GM23248 (cell line): ENCODE measurements at regions not wholly inside any gene's neighbourhood (a gene's known extent, or its start where the extent isn't known, plus 50 kb on each side); places are given as distances from the start of the nearest gene placed in this dataset.

ENCODE experiments used
- DNase-seq: peaks from one replicate; pipeline ENCODE4 v3.0.0-alpha.2; 2015
- H2AFZ ChIP-seq: fragments of 200-600 bp; sonication (generic); 2 replicates; pipeline ENCODE4 v1.6.1; 2016; ENCODE audit warnings: antibody characterized with exemption
- H3F3A ChIP-seq: fragments of 200-600 bp; sonication (generic); 2 replicates; pipeline ENCODE4 v1.6.1; 2016; ENCODE audit warnings: mild to moderate bottlenecking, antibody characterized with exemption, mixed run types; ENCODE audit not compliant: insufficient read depth
- H3K27ac ChIP-seq: fragments of 200-600 bp; sonication (generic); 2 replicates; pipeline ENCODE4 v1.5.1; 2016; ENCODE audit warnings: mild to moderate bottlenecking
- H3K27me3 ChIP-seq: fragments of 200-600 bp; sonication (generic); replicated peaks from 2 replicates; pipeline ENCODE4 v1.6.1; 2016; ENCODE audit warnings: mild to moderate bottlenecking; ENCODE audit not compliant: insufficient read depth
- H3K36me3 ChIP-seq: fragments of 200-600 bp; sonication (generic); 2 replicates; pipeline ENCODE4 v1.6.1; 2016; ENCODE audit warnings: low read depth, mild to moderate bottlenecking
- H3K4me1 ChIP-seq: fragments of 200-600 bp; sonication (generic); 2 replicates; pipeline ENCODE4 v1.6.1; 2016; ENCODE audit warnings: mild to moderate bottlenecking; ENCODE audit not compliant: insufficient read depth
- H3K4me2 ChIP-seq: fragments of 200-600 bp; sonication (generic); one replicate; pipeline ENCODE4 v1.6.1; 2016; ENCODE audit warnings: mild to moderate bottlenecking; ENCODE audit not compliant: unreplicated experiment
- H3K4me3 ChIP-seq: fragments of 200-600 bp; sonication (generic); 2 replicates; pipeline ENCODE4 v1.5.1; 2016; ENCODE audit warnings: mild to moderate bottlenecking
- H3K79me2 ChIP-seq: fragments of 200-600 bp; sonication (generic); 2 replicates; pipeline ENCODE4 v1.6.1; 2016; ENCODE audit warnings: mild to moderate bottlenecking; ENCODE audit not compliant: insufficient read depth
- H3K9ac ChIP-seq: fragments of 200-600 bp; sonication (generic); 2 replicates; pipeline ENCODE4 v1.6.1; 2016; ENCODE audit warnings: mild to moderate bottlenecking
- H3K9me2 ChIP-seq: fragments of 200-600 bp; sonication (generic); 2 replicates; pipeline ENCODE4 v1.6.1; 2016; ENCODE audit warnings: mixed run types, mild to moderate bottlenecking, moderate library complexity; ENCODE audit not compliant: insufficient read depth
- H3K9me3 ChIP-seq: fragments of 200-600 bp; sonication (generic); one replicate; pipeline ENCODE4 v1.6.1; 2017; ENCODE audit warnings: low read depth
- H4K20me1 ChIP-seq: fragments of 200-600 bp; sonication (generic); 2 replicates; pipeline ENCODE4 v1.6.0; 2016; ENCODE audit not compliant: insufficient read depth
- EZH2 ChIP-seq: fragments of 200-600 bp; sonication (generic); IDR thresholded peaks from 2 replicates; pipeline ENCODE4 v1.6.1; 2018; ENCODE audit warnings: antibody characterized with exemption, mild to moderate bottlenecking; ENCODE audit not compliant: insufficient read depth, poor library complexity, severe bottlenecking
- EZH2phosphoT487 ChIP-seq: fragments of 200-600 bp; sonication (generic); IDR thresholded peaks from 2 replicates; pipeline ENCODE4 v1.6.1; 2018; ENCODE audit warnings: antibody characterized with exemption, moderate library complexity, mild to moderate bottlenecking, low read depth; ENCODE audit not compliant: insufficient read depth
- WGBS, 2 experiments: methylation state at CpG; one replicate each; pipeline ENCODE4 v1.1.6; 2015 to 2017; ENCODE audit warnings: low lambda C conversion rate in 2 of 2, low coverage in 1 of 2; ENCODE audit errors: missing lambda C conversion rate in 2 of 2; 5-methylcytosine and 5-hydroxymethylcytosine counted together
- in situ Hi-C: fragments of 300-500 bp; cut with MboI; formaldehyde crosslinking; loops from 2 replicates; pipeline ENCODE4 v1.15.0; 2020

- Histone ChIP-seq H3K27me3 (no peaks in the 10 kb centered on the region), H3K79me2 (no peaks in the 10 kb centered on the region), H3F3A (no peaks in the 10 kb centered on the region), H3K9ac (no peak overlapping the region), H2AFZ (no peak overlapping the region), H3K4me1 (no peaks in the 10 kb centered on the region), H3K9me3 (no peaks in the 10 kb centered on the region), H3K36me3 (no peaks in the 10 kb centered on the region), H3K9me2 (no peaks in the 10 kb centered on the region), H3K4me2 (no peak overlapping the region), H4K20me1 (no peaks in the 10 kb centered on the region), H3K27ac (no peak overlapping the region), H3K4me3 (no peak overlapping the region)
- no peak for DNase-seq
- 29 to 35% methylated on average over 4 of the region's 4 CpGs for WGBS, 2 experiments
- in situ Hi-C loops = no loop called here
- no peak for TF ChIP-seq EZH2
- TF ChIP-seq EZH2phosphoT487 = no peak
Measured at GRCh38 chr16:62678796-62679195, 642.6 kb upstream of the CDH8 start.

- in situ Hi-C loops = no loop called here
Measured at GRCh38 chr16:62676306-62676705, 640.1 kb upstream of the CDH8 start.

GRCh38 chr16:62665269-62665668 is 629.0 kb upstream of the CDH8 start:
- H3K36me3 ChIP-seq = no peaks in the 10 kb centered on the region
- no peaks in the 10 kb centered on the region for H3K9me2 ChIP-seq
- H3K27me3 ChIP-seq = no peaks in the 10 kb centered on the region
- no peak overlapping the region for H3K4me3 ChIP-seq
- no peaks in the 10 kb centered on the region for H4K20me1 ChIP-seq
- H3K79me2 ChIP-seq = no peaks in the 10 kb centered on the region
- H2AFZ ChIP-seq = no peak overlapping the region
- in situ Hi-C loops = no loop called here
- TF ChIP-seq EZH2 = no peak
- TF ChIP-seq EZH2phosphoT487 = no peak
- WGBS, 2 experiments = 7 to 27% methylated on average over 1 of the region's 1 CpG
- no peak overlapping the region for H3K4me2 ChIP-seq
- H3K27ac ChIP-seq = no peak overlapping the region
- H3K9me3 ChIP-seq = no peaks in the 10 kb centered on the region
- no peak overlapping the region for H3K9ac ChIP-seq
- DNase-seq = no peak
- no peaks in the 10 kb centered on the region for H3K4me1 ChIP-seq
- H3F3A ChIP-seq = no peaks in the 10 kb centered on the region

More at GRCh38 chr16:62676306-62676705, 640.1 kb upstream of the CDH8 start:
- WGBS, 2 experiments = 6 to 13% methylated on average over 4 of the region's 4 CpGs
- no peaks in the 10 kb centered on the region for H3K79me2 ChIP-seq
- H3K4me3 ChIP-seq = no peak overlapping the region
- no peaks in the 10 kb centered on the region for H3K4me1 ChIP-seq
- H4K20me1 ChIP-seq = no peaks in the 10 kb centered on the region
- H3K9me3 ChIP-seq = no peaks in the 10 kb centered on the region
- DNase-seq = no peak
- no peaks in the 10 kb centered on the region for H3K9me2 ChIP-seq
- no peaks in the 10 kb centered on the region for H3K27me3 ChIP-seq
- H3F3A ChIP-seq = no peaks in the 10 kb centered on the region
- no peak overlapping the region for H3K27ac ChIP-seq
- TF ChIP-seq EZH2phosphoT487 (no peak), EZH2 (no peak)
- no peaks in the 10 kb centered on the region for H3K36me3 ChIP-seq
- H2AFZ ChIP-seq = no peak overlapping the region
- H3K4me2 ChIP-seq = no peak overlapping the region
- no peak overlapping the region for H3K9ac ChIP-seq

GRCh38 chr16:62664566-62664965 is 628.3 kb upstream of the CDH8 start:
- TF ChIP-seq EZH2phosphoT487 (no peak), EZH2 (no peak)
- no peaks in the 10 kb centered on the region for H3K36me3 ChIP-seq

GRCh38 chr16:62661435-62661834 is 625.2 kb upstream of the CDH8 start:
- TF ChIP-seq EZH2 = no peak
- no peak for TF ChIP-seq EZH2phosphoT487
- Histone ChIP-seq H3K9me2 (no peaks in the 10 kb centered on the region), H3K36me3 (no peaks in the 10 kb centered on the region), H3K9me3 (no peaks in the 10 kb centered on the region), H3K79me2 (no peaks in the 10 kb centered on the region), H4K20me1 (no peaks in the 10 kb centered on the region), H3K27me3 (no peaks in the 10 kb centered on the region), H3K9ac (no peak overlapping the region), H3K4me3 (no peak overlapping the region), H3K4me2 (no peak overlapping the region), H2AFZ (no peak overlapping the region), H3F3A (no peaks in the 10 kb centered on the region), H3K27ac (no peak overlapping the region), H3K4me1 (no peaks in the 10 kb centered on the region)
- in situ Hi-C loops = no loop called here
- no peak for DNase-seq

More at GRCh38 chr16:62664566-62664965, 628.3 kb upstream of the CDH8 start:
- in situ Hi-C loops = no loop called here
- H3K9me3 ChIP-seq = no peaks in the 10 kb centered on the region
- no peak for DNase-seq
- H3K79me2 ChIP-seq = no peaks in the 10 kb centered on the region
- no peak overlapping the region for H2AFZ ChIP-seq
- no peak overlapping the region for H3K4me2 ChIP-seq
- WGBS, 2 experiments = 28 to 51% methylated on average over 3 of the region's 3 CpGs
- H3K4me3 ChIP-seq = no peak overlapping the region
- H3K4me1 ChIP-seq = no peaks in the 10 kb centered on the region
- no peaks in the 10 kb centered on the region for H3K27me3 ChIP-seq
- H3F3A ChIP-seq = no peaks in the 10 kb centered on the region
- no peak overlapping the region for H3K27ac ChIP-seq
- H3K9ac ChIP-seq = no peak overlapping the region
- no peaks in the 10 kb centered on the region for H3K9me2 ChIP-seq
- no peaks in the 10 kb centered on the region for H4K20me1 ChIP-seq
